H1 (cell line): ENCODE measurements at regions not wholly inside any gene's neighbourhood (a gene's known extent, or its start where the extent isn't known, plus 50 kb on each side); places are given as distances from the start of the nearest gene placed in this dataset.

Experiments
- CTCF ChIA-PET: fragments of 300-600 bp; sonication (Branson Sonifier 250); formaldehyde crosslinking; loops from one replicate; lab custom pipeline; 2021; ENCODE audit not compliant: partially characterized antibody; lab: Charles Lee
- POLR2A ChIA-PET: fragments of 300-600 bp; sonication (Branson Sonifier 250); formaldehyde crosslinking; loops from one replicate; lab custom pipeline; 2021; ENCODE audit warnings: inconsistent platforms; ENCODE audit not compliant: partially characterized antibody; lab: Charles Lee
- DNase-seq, 2 experiments: peaks; one replicate each; pipeline versions ENCODE4 v3.0.0 to v3.0.0-alpha.2; 2010 to 2022; ENCODE audit warnings: low spot score in 2 of 2, low read depth in 1 of 2, mixed read lengths in 1 of 2
- FAIRE-seq: peaks from 2 replicates; lab custom pipeline; 2011; peaks lifted over from hg19 to GRCh38; lab: Jason Lieb, UNC
- H2AFZ ChIP-seq: 2 replicates; pipeline ENCODE4 v1.8.1; 2012; ENCODE audit warnings: low read length, inconsistent platforms
- H2AK5ac ChIP-seq: 2 replicates; pipeline ENCODE4 v1.6.1; 2013; ENCODE audit warnings: low read depth, low read length
- H2BK120ac ChIP-seq: replicated peaks from 2 replicates; pipeline ENCODE3; 2013; ENCODE audit warnings: low read depth, low read length, inconsistent platforms
- H2BK12ac ChIP-seq: 2 replicates; pipeline ENCODE4 v1.6.1; 2013; ENCODE audit warnings: low read depth, low read length
- H2BK15ac ChIP-seq: 2 replicates; pipeline ENCODE4 v1.6.1; 2013; ENCODE audit warnings: low read length
- H2BK20ac ChIP-seq: 2 replicates; pipeline ENCODE4 v1.6.1; 2013; ENCODE audit warnings: low read length
- H2BK5ac ChIP-seq: 2 replicates; pipeline ENCODE4 v1.6.1; 2013; ENCODE audit warnings: low read depth, low read length
- H3K14ac ChIP-seq: 2 replicates; pipeline ENCODE4 v1.6.1; 2013; ENCODE audit warnings: inconsistent platforms; ENCODE audit not compliant: insufficient read length
- H3K18ac ChIP-seq: 2 replicates; pipeline ENCODE4 v1.6.1; 2013; ENCODE audit warnings: low read length; ENCODE audit errors: extremely low read depth
- H3K23ac ChIP-seq: 2 replicates; pipeline ENCODE4 v1.6.1; 2013; ENCODE audit warnings: inconsistent platforms; ENCODE audit not compliant: insufficient read length
- H3K23me2 ChIP-seq: 2 replicates; pipeline ENCODE4 v1.6.1; 2013; ENCODE audit warnings: low read depth, low read length
- H3K27ac ChIP-seq: 2 replicates; pipeline ENCODE4 v1.6.1; 2011; ENCODE audit warnings: low read depth, low read length, inconsistent platforms
- H3K27me3 ChIP-seq, 4 experiments: replicated peaks in 1 of 4; 1 replicate in 1 of 4; 2 replicates in 3 of 4; pipeline versions ENCODE4 v1.6.1 to v1.8.1; 2011 to 2013; ENCODE audit warnings: low read length in 3 of 4, mild to moderate bottlenecking in 3 of 4, inconsistent platforms in 2 of 4, mixed read lengths in 2 of 4, moderate library complexity in 1 of 4; ENCODE audit not compliant: control insufficient read depth in 3 of 4, insufficient read depth in 3 of 4; ENCODE audit errors: extremely low read depth in 1 of 4
- H3K36me3 ChIP-seq, 4 experiments: 2 replicates each; pipeline versions ENCODE4 v1.6.1 to v1.8.1; 2011 to 2013; ENCODE audit warnings: mild to moderate bottlenecking in 4 of 4, low read length in 3 of 4, moderate library complexity in 2 of 4, control low read depth in 1 of 4, inconsistent platforms in 1 of 4; ENCODE audit not compliant: insufficient read depth in 4 of 4, control insufficient read depth in 2 of 4
- H3K4ac ChIP-seq: replicated peaks from 2 replicates; pipeline ENCODE3; 2013; ENCODE audit warnings: low read length, low read depth, mixed read lengths, inconsistent platforms; ENCODE audit not compliant: insufficient read length
- H3K4me1 ChIP-seq, 4 experiments: replicated peaks in 1 of 4; 1 replicate in 1 of 4; 2 replicates in 3 of 4; pipeline versions ENCODE4 v1.6.1 to v1.8.1; 2011 to 2013; ENCODE audit warnings: low read length in 3 of 4, inconsistent platforms in 2 of 4, mixed read lengths in 1 of 4; ENCODE audit not compliant: insufficient read depth in 4 of 4, control insufficient read depth in 3 of 4
- H3K4me2 ChIP-seq, 2 experiments: 2 replicates each; pipeline versions ENCODE4 v1.6.1 to v1.8.1; 2011 to 2013; ENCODE audit warnings: low read depth in 2 of 2, low read length in 2 of 2, control low read depth in 1 of 2, inconsistent platforms in 1 of 2, mild to moderate bottlenecking in 1 of 2; ENCODE audit not compliant: insufficient read depth in 1 of 2
- H3K4me3 ChIP-seq, 4 experiments: fragments of 200-600, 300-600 bp in 1 of 4; sonication (generic), shearing (Covaris generic), sonication (Bioruptor Twin) in 1 of 4; 2 replicates each; pipeline versions ENCODE4 v1.5.1 to v1.8.1; 2011 to 2016; ENCODE audit warnings: low read length in 4 of 4, low read depth in 3 of 4, control low read depth in 2 of 4, inconsistent platforms in 2 of 4, mild to moderate bottlenecking in 2 of 4, mixed read lengths in 1 of 4, moderate library complexity in 1 of 4; ENCODE audit not compliant: insufficient read depth in 2 of 4; ENCODE audit errors: extremely low read depth in 1 of 4
- H3K56ac ChIP-seq: replicated peaks from 2 replicates; pipeline ENCODE3; 2013; ENCODE audit warnings: low read depth, mild to moderate bottlenecking, mixed read lengths, low read length, inconsistent platforms; ENCODE audit not compliant: insufficient read length
- H3K79me1 ChIP-seq: 2 replicates; pipeline ENCODE4 v1.6.1; 2013; ENCODE audit warnings: low read depth, low read length, control low read depth
- H3K79me2 ChIP-seq, 2 experiments: 2 replicates each; pipeline versions ENCODE4 v1.6.1 to v1.8.1; 2012 to 2013; ENCODE audit warnings: low read length in 2 of 2, mild to moderate bottlenecking in 2 of 2, inconsistent platforms in 1 of 2; ENCODE audit not compliant: insufficient read depth in 2 of 2, control insufficient read depth in 1 of 2
- H3K9ac ChIP-seq, 4 experiments: replicated peaks in 1 of 4; 1 replicate in 1 of 4; 2 replicates in 3 of 4; pipeline versions ENCODE4 v1.6.1 to v1.8.1; 2011 to 2013; ENCODE audit warnings: low read depth in 3 of 4, low read length in 3 of 4, control low read depth in 2 of 4, mild to moderate bottlenecking in 2 of 4, moderate library complexity in 2 of 4, inconsistent platforms in 1 of 4; ENCODE audit errors: extremely low read depth in 1 of 4
- H3K9me3 ChIP-seq, 2 experiments: 2 replicates each; pipeline versions ENCODE4 v1.6.1 to v1.8.1; 2012 to 2013; ENCODE audit warnings: mild to moderate bottlenecking in 2 of 2, moderate library complexity in 2 of 2, control low read depth in 1 of 2, inconsistent platforms in 1 of 2, low read depth in 1 of 2, low read length in 1 of 2, mixed read lengths in 1 of 2; ENCODE audit not compliant: insufficient read depth in 2 of 2
- H4K20me1 ChIP-seq, 2 experiments: replicated peaks in 1 of 2; 2 replicates each; pipeline versions ENCODE3 to v1.8.1; 2011 to 2013; ENCODE audit warnings: inconsistent platforms in 2 of 2, low read length in 2 of 2, mild to moderate bottlenecking in 1 of 2; ENCODE audit not compliant: insufficient read depth in 2 of 2, control insufficient read depth in 1 of 2
- H4K5ac ChIP-seq: 2 replicates; pipeline ENCODE4 v1.6.1; 2013; ENCODE audit warnings: low read length, low read depth, mixed read lengths, inconsistent platforms; ENCODE audit not compliant: insufficient read length
- H4K8ac ChIP-seq: 2 replicates; pipeline ENCODE4 v1.8.0; 2013; ENCODE audit warnings: mild to moderate bottlenecking, moderate library complexity, low read length, inconsistent platforms; ENCODE audit not compliant: insufficient read depth; ENCODE audit errors: extremely low read depth
- H4K91ac ChIP-seq: replicated peaks from 2 replicates; pipeline ENCODE3; 2013; ENCODE audit warnings: low read length, mixed read lengths, inconsistent platforms; ENCODE audit not compliant: insufficient read length
- ASH2L ChIP-seq: fragments of 200-600, 300-600 bp; sonication (generic); IDR thresholded peaks from one replicate; pipeline ENCODE4 v1.7.1; 2017; ENCODE audit warnings: low read length
- BACH1 ChIP-seq: IDR thresholded peaks from 2 replicates; pipeline ENCODE4 v1.6.1; 2012; ENCODE audit warnings: low read length, improper control_type of control experiment
- CTBP2 ChIP-seq: IDR thresholded peaks from 2 replicates; pipeline ENCODE4 v1.7.0; 2011; ENCODE audit warnings: borderline replicate concordance, mild to moderate bottlenecking, moderate library complexity, mixed read lengths, low read length; ENCODE audit not compliant: insufficient read depth, insufficient read length
- EP300 ChIP-seq, 2 experiments: IDR thresholded peaks; 1 replicate in 1 of 2; 2 replicates in 1 of 2; pipeline ENCODE4 v1.6.1; 2011 to 2012; ENCODE audit warnings: low read depth in 2 of 2, low read length in 2 of 2, mild to moderate bottlenecking in 2 of 2, borderline replicate concordance in 1 of 2, inconsistent platforms in 1 of 2, moderate library complexity in 1 of 2
- GABPA ChIP-seq: IDR thresholded peaks from 2 replicates; pipeline ENCODE4 v1.6.1; 2011; ENCODE audit warnings: mild to moderate bottlenecking, low read length, moderate library complexity, borderline replicate concordance; ENCODE audit not compliant: insufficient read depth
- GTF2F1 ChIP-seq: IDR thresholded peaks from 2 replicates; pipeline ENCODE4 v1.6.1; 2012; ENCODE audit warnings: low read depth, low read length, improper control_type of control experiment, borderline replicate concordance
- RAD21 ChIP-seq, 2 experiments: IDR thresholded peaks in 1 of 2; conservative IDR thresholded peaks in 1 of 2; 2 replicates each; pipeline ENCODE4 v1.6.1; 2011; ENCODE audit warnings: low read depth in 2 of 2, low read length in 2 of 2, improper control_type of control experiment in 1 of 2, inconsistent platforms in 1 of 2, mild to moderate bottlenecking in 1 of 2, moderate library complexity in 1 of 2
- SAP30 ChIP-seq: fragments of 300-600 bp; sonication (generic); IDR thresholded peaks from 2 replicates; pipeline ENCODE4 v1.7.1; 2012; ENCODE audit warnings: low read length, moderate library complexity, mild to moderate bottlenecking, inconsistent platforms; ENCODE audit not compliant: insufficient read depth, insufficient replicate concordance
- SIRT6 ChIP-seq: IDR thresholded peaks from one replicate; pipeline ENCODE4 v1.7.1; 2012; ENCODE audit warnings: low read length, inconsistent platforms
- TCF12 ChIP-seq: IDR thresholded peaks from 2 replicates; pipeline ENCODE4 v1.6.1; 2011; ENCODE audit warnings: low read depth, mild to moderate bottlenecking, low read length
- TEAD4 ChIP-seq: IDR thresholded peaks from 2 replicates; pipeline ENCODE4 v1.6.1; 2012; ENCODE audit warnings: low read depth, low read length, inconsistent platforms, mixed read lengths
- WGBS, 2 experiments: shearing (Covaris generic) in 1 of 2; methylation state at CpG; one replicate each; pipeline versions ENCODE4 v1.1.6 to v1.1.7; 2013 to 2015; ENCODE audit warnings: low lambda C conversion rate in 2 of 2, mixed read lengths in 2 of 2, inconsistent platforms in 1 of 2, low coverage in 1 of 2, missing lambda C conversion rate in 1 of 2; ENCODE audit not compliant: insufficient replicate concordance in 2 of 2, insufficient coverage in 1 of 2, insufficient read length in 1 of 2; ENCODE audit errors: extremely low coverage in 1 of 2, missing lambda C conversion rate in 1 of 2; 5-methylcytosine and 5-hydroxymethylcytosine counted together

GRCh38 chr6:166813461-166813860 is 142.9 kb downstream of the RNASET2 start:
- Histone ChIP-seq H3K27me3 (no peaks in the 10 kb centered on the region), H2BK20ac (no peak overlapping the region), H4K91ac (no peak overlapping the region), H3K79me1 (no peaks in the 10 kb centered on the region), H3K27ac (no peak overlapping the region), H3K4me3 (no peak overlapping the region), H3K4ac (no peak overlapping the region), H3K9me3 (no peaks in the 10 kb centered on the region), H3K4me1 (no peaks in the 10 kb centered on the region), H3K36me3 (no peaks in the 10 kb centered on the region), H4K20me1 (no peaks in the 10 kb centered on the region), H3K18ac (no peak overlapping the region), H2BK12ac (no peak overlapping the region), H2AK5ac (no peak overlapping the region), H2AFZ (no peak overlapping the region), H3K56ac (no peak overlapping the region), H2BK15ac (no peak overlapping the region), H3K23ac (no peak overlapping the region), H3K14ac (no peak overlapping the region), H3K9ac (no peak overlapping the region), H2BK120ac (no peak overlapping the region), H4K8ac (no peak overlapping the region), H4K5ac (no peak overlapping the region), H3K4me2 (no peak overlapping the region), H2BK5ac (no peak overlapping the region), H3K79me2 (no peaks in the 10 kb centered on the region), H3K23me2 (no peaks in the 10 kb centered on the region)
- FAIRE-seq (no peak), DNase-seq (no peak)
- WGBS, 2 experiments, result 88% methylated on average over 4 of the region's 4 CpGs; no CpG with 5 or more reads in 1 of the 2 experiments
- CTCF ChIA-PET, result no interaction called here
- TF ChIP-seq GTF2F1, result no peak
- TF ChIP-seq BACH1, result no peak
- no peak for TF ChIP-seq SIRT6
- TF ChIP-seq RAD21 (IDR thresholded peaks at IDR 0.05 in 1 of 2, conservative IDR thresholded peaks at IDR 0.05 in 1 of 2; ENCODE audit: low read depth in 2 of 2, low read length in 2 of 2), result no peak
- no peak for TF ChIP-seq GABPA
- TF ChIP-seq CTBP2, result no peak
- no peak for TF ChIP-seq TEAD4
- TF ChIP-seq SAP30, result no peak
- no peak for TF ChIP-seq EP300 (IDR thresholded peaks at IDR 0.05; ENCODE audit: borderline replicate concordance in 1 of 2, low read depth in 2 of 2, low read length in 2 of 2)
- no peak for TF ChIP-seq TCF12
- no peak for TF ChIP-seq ASH2L
- POLR2A ChIA-PET, result no interaction called here
